GM19351 (cell line): ENCODE measurements at regions not wholly inside any gene's neighbourhood (a gene's known extent, or its start where the extent isn't known, plus 50 kb on each side); places are given as distances from the start of the nearest gene placed in this dataset.

Experiments
- ATAC-seq: cut with Tn5 transposase; IDR thresholded peaks from one replicate; pipeline ENCODE4 v1.9.1; 2021; ENCODE audit warnings: mild to moderate bottlenecking, moderate library complexity; ENCODE audit not compliant: unreplicated experiment

- ATAC-seq: no peak
These were observed 379.9 kb upstream of the EPHA7 start for GRCh38 chr6:93799226-93799625.

- no peak for ATAC-seq
These were observed 374.8 kb upstream of the EPHA7 start for GRCh38 chr6:93794166-93794565.

- no peak for ATAC-seq
These were observed 373.4 kb upstream of the EPHA7 start for GRCh38 chr6:93792746-93793145.

- ATAC-seq: no peak
These were observed 371.6 kb upstream of the EPHA7 start for GRCh38 chr6:93790981-93791380.

GRCh38 chr6:93789532-93789931 is 370.2 kb upstream of the EPHA7 start:
- no peak for ATAC-seq

GRCh38 chr6:93787841-93788240 is 368.5 kb upstream of the EPHA7 start:
- no peak for ATAC-seq

GRCh38 chr6:93786474-93787330 is 367.3 kb upstream of the EPHA7 start:
- no peak for ATAC-seq

- no peak for ATAC-seq
These were observed 366.3 kb upstream of the EPHA7 start for GRCh38 chr6:93785694-93786030.

- no peak for ATAC-seq
These were observed 365.7 kb upstream of the EPHA7 start for GRCh38 chr6:93784794-93785693.

- no peak for ATAC-seq
These were observed 359.9 kb upstream of the EPHA7 start for GRCh38 chr6:93779086-93779841.

GRCh38 chr6:93759190-93759589 is 339.8 kb upstream of the EPHA7 start:
- ATAC-seq: no peak

GRCh38 chr6:93751969-93752368 is 332.6 kb upstream of the EPHA7 start:
- no peak for ATAC-seq

- no peak for ATAC-seq
These were observed 330.6 kb upstream of the EPHA7 start for GRCh38 chr6:93749930-93750329.

GRCh38 chr6:93749191-93749590 is 329.8 kb upstream of the EPHA7 start:
- no peak for ATAC-seq

- no peak for ATAC-seq
These were observed 327.5 kb upstream of the EPHA7 start for GRCh38 chr6:93746892-93747291.

- no peak for ATAC-seq
These were observed 325.9 kb upstream of the EPHA7 start for GRCh38 chr6:93745306-93745705.

- ATAC-seq: no peak
These were observed 315.7 kb upstream of the EPHA7 start for GRCh38 chr6:93735099-93735498.

GRCh38 chr6:93731306-93731705 is 311.9 kb upstream of the EPHA7 start:
- no peak for ATAC-seq

- no peak for ATAC-seq
These were observed 308.8 kb upstream of the EPHA7 start for GRCh38 chr6:93728150-93728549.

GRCh38 chr6:93727447-93727846 is 308.1 kb upstream of the EPHA7 start:
- no peak for ATAC-seq

GRCh38 chr6:93721386-93722048 is 302.2 kb upstream of the EPHA7 start:
- ATAC-seq: no peak
